ENCODE measurements at regions not wholly inside any gene's neighbourhood (a gene's known extent, or its start where the extent isn't known, plus 50 kb on each side); places are given as distances from the start of the nearest gene placed in this dataset.

GRCh38 chr12:22986997-22987396 is 362.0 kb downstream of the ETNK1 start:
- TF ChIP-seq CTCF (IDR thresholded peaks at IDR 0.05) (no peak), POLR2A (IDR thresholded peaks at IDR 0.05) (no peak)
